GM18499 (cell line): ENCODE measurements at regions not wholly inside any gene's neighbourhood (a gene's known extent, or its start where the extent isn't known, plus 50 kb on each side); places are given as distances from the start of the nearest gene placed in this dataset.
"Not testable (repeated sequence)": the region's sequence is repeated elsewhere in the genome, so short reads cannot be mapped to it uniquely, and the experiment has no call there.

Source experiments
- ATAC-seq: cut with Tn5 transposase; IDR thresholded peaks from one replicate; pipeline ENCODE4 v1.9.1; 2021; ENCODE audit warnings: moderate number of reproducible peaks; ENCODE audit not compliant: insufficient read depth, unreplicated experiment

GRCh38 chr14:49946320-49947141, 53.6 kb downstream of the ARF6 start:
- no peak for ATAC-seq

GRCh38 chr14:49947506-49947905, 54.6 kb downstream of the ARF6 start:
- ATAC-seq, result no peak

- no peak for ATAC-seq
Measured at GRCh38 chr14:49950275-49951228, 57.7 kb downstream of the ARF6 start.

GRCh38 chr14:49951229-49951607, 58.3 kb downstream of the ARF6 start:
- ATAC-seq, result no peak

GRCh38 chr14:49951691-49952345, 58.9 kb downstream of the ARF6 start:
- ATAC-seq, result no peak

GRCh38 chr14:49953196-49953595, 60.3 kb downstream of the ARF6 start:
- ATAC-seq, result no peak

GRCh38 chr14:49954171-49954631, 61.3 kb downstream of the ARF6 start:
- ATAC-seq, result no peak

- ATAC-seq, result no peak
Measured at GRCh38 chr14:49955024-49955423, 62.1 kb downstream of the ARF6 start.

GRCh38 chr14:49957089-49957852, 64.4 kb downstream of the ARF6 start:
- ATAC-seq, result no peak

- no peak for ATAC-seq
Measured at GRCh38 chr14:49959822-49960408, 67.0 kb downstream of the ARF6 start.

- ATAC-seq, result no peak
Measured at GRCh38 chr14:49960453-49960852, 67.6 kb downstream of the ARF6 start.

GRCh38 chr14:49961270-49962222, 68.7 kb downstream of the ARF6 start:
- peak; percentile 46 for ATAC-seq

GRCh38 chr14:49962621-49963020, 69.7 kb downstream of the ARF6 start:
- no peak for ATAC-seq

GRCh38 chr14:49965068-49965651, 72.3 kb downstream of the ARF6 start:
- not testable (repeated sequence) for ATAC-seq

GRCh38 chr14:49966304-49966809, 73.5 kb downstream of the ARF6 start:
- ATAC-seq, result no peak

GRCh38 chr14:49966971-49967630, 74.2 kb downstream of the ARF6 start:
- ATAC-seq, result no peak

GRCh38 chr14:49969961-49970360, 77.1 kb downstream of the ARF6 start:
- no peak for ATAC-seq
